Transverse colon (tissue), 4 donors: ENCODE measurements at regions not wholly inside any gene's neighbourhood (a gene's known extent, or its start where the extent isn't known, plus 50 kb on each side); places are given as distances from the start of the nearest gene placed in this dataset.

Experiments
- CTCF ChIP-seq, 5 experiments: fragments of 200-600 bp in 3 of 5; fragments of 450-650 bp in 2 of 5; sonication (generic) in 3 of 5; IDR thresholded peaks; 1 replicate in 2 of 5; 2 replicates in 3 of 5; pipeline ENCODE4 v1.5.1; 2016 to 2017; ENCODE audit warnings: antibody characterized with exemption in 5 of 5, inconsistent platforms in 3 of 5, mild to moderate bottlenecking in 2 of 5, moderate library complexity in 1 of 5
- EP300 ChIP-seq: sonication (generic); formaldehyde crosslinking; IDR thresholded peaks from one replicate; pipeline ENCODE4 v1.6.1; 2017; ENCODE audit warnings: antibody characterized with exemption, low read depth
- POLR2AphosphoS5 ChIP-seq, 3 donors: sonication (generic); formaldehyde crosslinking; IDR thresholded peaks; one replicate each; pipeline ENCODE4 v1.6.1; 2016; ENCODE audit warnings: antibody characterized with exemption in 3 of 3

GRCh38 chr5:12413075-12413474, 508.8 kb upstream of the CTNND2 start:
- TF ChIP-seq CTCF (IDR thresholded peaks at IDR 0.05) (no peak), POLR2AphosphoS5 (IDR thresholded peaks at IDR 0.05) (no peak), EP300 (no peak)
